Testis (tissue), 2 donors: ENCODE measurements at regions not wholly inside any gene's neighbourhood (a gene's known extent, or its start where the extent isn't known, plus 50 kb on each side); places are given as distances from the start of the nearest gene placed in this dataset.

Source experiments
- CTCF ChIP-seq, 3 experiments: fragments of 450-650 bp in 2 of 3; fragments of 200-600 bp in 1 of 3; sonication (generic) in 1 of 3; IDR thresholded peaks; one replicate each; pipeline ENCODE4 v1.5.1; 2016 to 2019; ENCODE audit warnings: antibody characterized with exemption in 3 of 3, mild to moderate bottlenecking in 2 of 3, moderate library complexity in 1 of 3
- POLR2A ChIP-seq: fragments of 450-650 bp; IDR thresholded peaks from one replicate; pipeline ENCODE4 v1.6.1; 2017; ENCODE audit warnings: antibody characterized with exemption, mild to moderate bottlenecking, moderate library complexity

DNA sequence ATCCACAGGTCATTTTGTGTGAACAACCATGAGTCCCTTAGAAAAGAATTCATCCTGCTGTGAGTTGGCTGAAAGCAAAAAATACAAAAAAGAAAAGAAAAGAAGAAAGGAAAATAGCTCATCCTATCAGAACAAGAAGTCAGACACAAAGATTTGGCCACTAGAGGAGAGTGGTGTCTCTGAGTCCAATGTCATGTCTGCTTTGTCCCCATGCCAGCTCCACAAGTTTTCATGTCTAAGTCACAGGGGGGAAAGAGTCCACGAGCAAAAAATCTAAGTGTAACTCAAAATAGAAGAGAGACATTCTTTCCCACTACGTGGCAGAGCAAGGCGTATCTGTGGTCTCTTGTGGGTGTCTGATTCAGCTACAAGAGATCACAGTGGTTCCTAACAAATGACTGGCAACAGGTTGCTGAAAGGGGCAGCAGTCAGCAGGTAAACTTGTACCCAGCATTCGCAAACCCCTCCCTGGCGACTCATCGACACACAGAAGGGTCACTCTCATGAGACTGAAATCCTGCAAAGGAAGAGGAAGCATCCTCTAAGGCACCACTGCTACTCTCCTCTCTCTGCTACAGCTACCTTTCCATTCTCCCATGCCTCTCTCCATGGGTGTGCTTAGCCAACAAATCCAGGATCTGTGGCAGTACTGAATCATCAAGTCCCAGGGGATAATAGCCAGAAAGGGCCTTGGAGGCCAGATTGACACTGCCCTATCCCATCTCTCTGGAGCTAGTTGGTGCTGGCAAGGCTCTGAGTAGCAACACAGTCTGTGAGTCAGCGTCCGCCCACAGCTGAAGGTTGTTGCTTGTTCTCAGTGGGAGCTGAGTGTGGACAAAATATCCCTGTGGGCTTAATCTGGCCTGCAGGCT, 123.0 kb upstream of the SLC39A10 start:
- no peak for TF ChIP-seq POLR2A
- TF ChIP-seq CTCF (IDR thresholded peaks at IDR 0.05): no peak
